OCI-LY3 (cell line): ENCODE measurements at regions not wholly inside any gene's neighbourhood (a gene's known extent, or its start where the extent isn't known, plus 50 kb on each side); places are given as distances from the start of the nearest gene placed in this dataset.

ENCODE experiments used
- H2AFZ ChIP-seq: fragments of 200-600, 300-600 bp; shearing (Covaris generic); 2 replicates; pipeline ENCODE4 v1.6.0; 2014; ENCODE audit warnings: antibody characterized with exemption, low read depth, low read length
- H3K27ac ChIP-seq: fragments of 200-600, 300-600 bp; sonication (generic); 2 replicates; pipeline ENCODE4 v1.5.1; 2014; ENCODE audit warnings: mild to moderate bottlenecking, low read length, moderate library complexity, mixed read lengths
- H3K27me3 ChIP-seq: fragments of 200-600, 300-600 bp; sonication (generic); 2 replicates; pipeline ENCODE4 v1.6.1; 2014; ENCODE audit warnings: low read depth, low read length, mixed read lengths
- H3K36me3 ChIP-seq: fragments of 200-600, 300-600 bp; sonication (generic); replicated peaks from 2 replicates; pipeline ENCODE3; 2014; ENCODE audit warnings: low read depth, low read length, mixed read lengths
- H3K4me1 ChIP-seq: fragments of 300-600, 200-600 bp; sonication (generic); 2 replicates; pipeline ENCODE4 v1.6.1; 2014; ENCODE audit warnings: low read length, mixed read lengths
- H3K4me2 ChIP-seq: fragments of 200-600, 300-600 bp; sonication (generic); 2 replicates; pipeline ENCODE4 v1.6.1; 2014; ENCODE audit warnings: low read length, mixed read lengths
- H3K4me3 ChIP-seq: fragments of 300-600, 200-600 bp; sonication (generic); 2 replicates; pipeline ENCODE4 v1.5.1; 2014; ENCODE audit warnings: antibody characterized with exemption, mild to moderate bottlenecking, low read length, moderate library complexity
- H3K79me2 ChIP-seq: fragments of 300-600, 200-600 bp; shearing (Covaris generic); 2 replicates; pipeline ENCODE4 v1.6.1; 2014; ENCODE audit warnings: mild to moderate bottlenecking, low read length, mixed read lengths
- H3K9ac ChIP-seq: fragments of 300-600, 200-600 bp; shearing (Covaris generic); 2 replicates; pipeline ENCODE4 v1.6.0; 2014; ENCODE audit warnings: mild to moderate bottlenecking, low read length, moderate library complexity
- H3K9me3 ChIP-seq: fragments of 200-600, 300-600 bp; shearing (Covaris generic); 2 replicates; pipeline ENCODE4 v1.6.1; 2014; ENCODE audit warnings: low read length, mixed read lengths; ENCODE audit not compliant: insufficient read depth
- H4K20me1 ChIP-seq: fragments of 200-600, 300-600 bp; sonication (generic); 2 replicates; pipeline ENCODE4 v1.6.1; 2016; ENCODE audit warnings: low read length, mixed read lengths; ENCODE audit not compliant: insufficient read depth
- EZH2phosphoT487 ChIP-seq: fragments of 200-600 bp; shearing (Covaris generic); IDR thresholded peaks from 2 replicates; pipeline ENCODE4 v1.6.1; 2018; ENCODE audit warnings: antibody characterized with exemption, mixed run types, low read depth
- TF ChIP-seq, protein P1 (sequence below): fragments of 200-600, 300-600 bp; sonication (generic); IDR thresholded peaks from 2 replicates; pipeline ENCODE4 v1.5.1; 2014; ENCODE audit warnings: antibody characterized with exemption, low read length, low read depth

DNA sequence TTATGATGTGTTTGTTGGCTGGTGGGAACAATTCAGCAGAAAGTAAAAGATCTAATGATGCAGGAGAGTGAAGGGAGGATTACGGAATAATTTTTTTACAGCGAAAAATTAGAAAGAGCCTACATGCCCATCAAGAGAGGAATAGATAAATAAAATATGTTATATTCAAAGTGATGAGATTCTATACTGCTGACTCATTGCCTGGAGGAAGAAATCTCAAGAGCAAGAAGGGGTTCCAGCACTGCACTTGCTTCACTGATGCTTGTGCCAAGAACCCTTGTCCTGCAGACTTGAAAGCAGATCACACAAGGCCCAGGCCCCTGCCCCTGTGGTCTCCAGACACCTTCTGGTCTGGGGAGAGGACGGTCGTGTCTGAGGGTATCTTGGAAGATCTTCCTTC is 295.1 kb upstream of the POU3F1 start:
- H2AFZ ChIP-seq, result no peak overlapping the region
- TF ChIP-seq, protein P1, sequence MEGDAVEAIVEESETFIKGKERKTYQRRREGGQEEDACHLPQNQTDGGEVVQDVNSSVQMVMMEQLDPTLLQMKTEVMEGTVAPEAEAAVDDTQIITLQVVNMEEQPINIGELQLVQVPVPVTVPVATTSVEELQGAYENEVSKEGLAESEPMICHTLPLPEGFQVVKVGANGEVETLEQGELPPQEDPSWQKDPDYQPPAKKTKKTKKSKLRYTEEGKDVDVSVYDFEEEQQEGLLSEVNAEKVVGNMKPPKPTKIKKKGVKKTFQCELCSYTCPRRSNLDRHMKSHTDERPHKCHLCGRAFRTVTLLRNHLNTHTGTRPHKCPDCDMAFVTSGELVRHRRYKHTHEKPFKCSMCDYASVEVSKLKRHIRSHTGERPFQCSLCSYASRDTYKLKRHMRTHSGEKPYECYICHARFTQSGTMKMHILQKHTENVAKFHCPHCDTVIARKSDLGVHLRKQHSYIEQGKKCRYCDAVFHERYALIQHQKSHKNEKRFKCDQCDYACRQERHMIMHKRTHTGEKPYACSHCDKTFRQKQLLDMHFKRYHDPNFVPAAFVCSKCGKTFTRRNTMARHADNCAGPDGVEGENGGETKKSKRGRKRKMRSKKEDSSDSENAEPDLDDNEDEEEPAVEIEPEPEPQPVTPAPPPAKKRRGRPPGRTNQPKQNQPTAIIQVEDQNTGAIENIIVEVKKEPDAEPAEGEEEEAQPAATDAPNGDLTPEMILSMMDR, result no peak
- TF ChIP-seq EZH2phosphoT487, result no peak
- no peak overlapping the region for H3K9ac ChIP-seq
- no peaks in the 10 kb centered on the region for H4K20me1 ChIP-seq
- no peaks in the 10 kb centered on the region for H3K79me2 ChIP-seq
- no peak overlapping the region for H3K4me3 ChIP-seq
- peaks cover 17% of the 10 kb centered on the region for H3K4me1 ChIP-seq
- H3K9me3 ChIP-seq, result no peaks in the 10 kb centered on the region
- H3K4me2 ChIP-seq, result no peak overlapping the region
- no peaks in the 10 kb centered on the region for H3K27me3 ChIP-seq
- H3K36me3 ChIP-seq, result no peaks in the 10 kb centered on the region
- H3K27ac ChIP-seq, result no peak overlapping the region

DNA sequence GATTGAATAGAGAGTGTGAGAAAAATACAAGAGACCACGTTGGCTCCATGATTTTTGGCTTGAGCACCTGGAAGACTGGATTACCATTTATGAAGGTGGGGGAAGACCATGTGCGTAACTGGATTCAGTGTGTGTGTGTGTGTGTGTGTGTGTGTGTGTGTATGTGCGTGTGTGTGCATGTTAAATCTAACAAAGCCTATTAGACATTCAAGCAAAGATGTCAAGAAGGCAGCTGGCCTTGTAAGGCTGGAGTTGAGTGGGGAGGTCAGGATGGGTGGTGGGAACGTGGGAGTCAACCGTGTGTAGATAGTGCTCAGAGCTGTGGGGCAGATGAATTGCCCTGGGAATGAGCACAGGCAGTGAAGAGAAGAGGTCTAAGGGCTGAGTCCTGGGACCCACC is 293.8 kb upstream of the POU3F1 start:
- Histone ChIP-seq H3K4me1 (peaks cover 15% of the 10 kb centered on the region), H3K4me2 (no peak overlapping the region), H3K27me3 (0 out of 2 replicates have a peak, but pooled peaks cover 1% of the 10 kb centered on the region), H3K9me3 (no peaks in the 10 kb centered on the region), H4K20me1 (no peaks in the 10 kb centered on the region), H3K9ac (no peak overlapping the region), H3K4me3 (no peak overlapping the region), H2AFZ (no peak overlapping the region), H3K36me3 (no peaks in the 10 kb centered on the region), H3K27ac (no peak overlapping the region), H3K79me2 (no peaks in the 10 kb centered on the region)
- no peak for TF ChIP-seq EZH2phosphoT487
- TF ChIP-seq, protein P1, result no peak

DNA sequence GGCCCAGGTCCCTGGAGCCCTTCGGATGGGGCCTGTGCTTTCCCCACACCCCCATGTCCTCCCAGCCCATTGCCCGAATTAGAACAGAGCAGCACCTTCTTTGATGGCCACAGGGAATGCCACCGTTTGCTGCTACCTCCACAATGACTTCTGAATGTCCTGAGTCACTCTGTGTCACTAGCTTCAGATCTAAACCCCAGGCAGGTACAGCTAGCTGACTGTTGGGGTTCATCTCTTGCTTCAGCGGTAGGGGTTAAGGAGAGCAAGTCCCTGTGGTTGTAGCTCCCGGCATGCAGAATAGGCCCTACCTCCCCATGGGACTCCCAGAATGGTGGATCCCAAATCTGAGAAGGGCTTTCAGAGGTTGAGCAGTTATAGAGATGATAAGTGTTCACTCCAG is 291.1 kb upstream of the POU3F1 start:
- H3K4me3 ChIP-seq, result no peak overlapping the region
- no peaks in the 10 kb centered on the region for H3K36me3 ChIP-seq
- no peaks in the 10 kb centered on the region for H3K4me1 ChIP-seq
- no peaks in the 10 kb centered on the region for H3K79me2 ChIP-seq
- H3K27me3 ChIP-seq, result 0 out of 2 replicates have a peak, but pooled peaks cover 3% of the 10 kb centered on the region
- no peak overlapping the region for H3K27ac ChIP-seq
- H3K4me2 ChIP-seq, result no peak overlapping the region
- no peak overlapping the region for H3K9ac ChIP-seq
- H4K20me1 ChIP-seq, result no peaks in the 10 kb centered on the region
- TF ChIP-seq, protein P1, result no peak
- TF ChIP-seq EZH2phosphoT487, result no peak
- H3K9me3 ChIP-seq, result no peaks in the 10 kb centered on the region
- no peak overlapping the region for H2AFZ ChIP-seq

DNA sequence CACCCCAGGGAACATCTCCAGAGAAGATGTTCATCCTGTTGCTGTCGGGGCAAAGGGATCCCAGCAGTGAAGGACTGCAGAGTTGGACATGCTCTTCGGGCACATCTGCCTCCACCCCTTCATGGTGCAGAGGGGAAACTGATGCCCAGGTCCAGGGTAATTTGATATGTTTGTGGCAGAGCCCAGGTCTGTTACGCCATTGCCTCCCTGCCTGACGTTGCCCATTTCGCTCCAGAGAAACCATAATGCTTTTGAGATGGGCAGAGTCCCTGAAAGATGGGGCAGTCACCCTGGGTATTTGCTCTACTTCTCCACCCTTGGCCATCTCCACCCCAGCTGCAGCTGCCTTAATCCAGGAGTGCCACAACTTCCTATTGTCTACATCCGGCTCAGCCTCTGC is 290.4 kb upstream of the POU3F1 start:
- H3K9ac ChIP-seq, result no peak overlapping the region
- H3K79me2 ChIP-seq, result no peaks in the 10 kb centered on the region
- no peaks in the 10 kb centered on the region for H3K9me3 ChIP-seq
- H3K4me1 ChIP-seq, result no peaks in the 10 kb centered on the region
- H3K4me2 ChIP-seq, result no peak overlapping the region
- H4K20me1 ChIP-seq, result no peaks in the 10 kb centered on the region
- H3K36me3 ChIP-seq, result no peaks in the 10 kb centered on the region
- no peak overlapping the region for H3K4me3 ChIP-seq
- no peak overlapping the region for H3K27ac ChIP-seq
- TF ChIP-seq EZH2phosphoT487, result no peak
- TF ChIP-seq, protein P1, result no peak
- H3K27me3 ChIP-seq, result 0 out of 2 replicates have a peak, but pooled peaks cover 3% of the 10 kb centered on the region
- H2AFZ ChIP-seq, result no peak overlapping the region
